Mucosa of gallbladder (tissue), 1 donor: ENCODE measurements at regions not wholly inside any gene's neighbourhood (a gene's known extent, or its start where the extent isn't known, plus 50 kb on each side); places are given as distances from the start of the nearest gene placed in this dataset.
"Not testable (repeated sequence)": the region's sequence is repeated elsewhere in the genome, so short reads cannot be mapped to it uniquely, and the experiment has no call there.

Source experiments
- DNase-seq: peaks from one replicate; pipeline ENCODE4 v3.0.0-alpha.2; 2020; ENCODE audit warnings: low spot score
- donor health status: DM: no; HTN: no; CAD: no.

- not testable (repeated sequence) for DNase-seq
Measured at GRCh38 chr13:46466074-46466473, 79.0 kb upstream of the RUBCNL start.

- DNase-seq = no peak
Measured at GRCh38 chr13:46463719-46464118, 76.7 kb upstream of the RUBCNL start.

GRCh38 chr13:46460223-46460622 is 73.2 kb upstream of the RUBCNL start:
- not testable (repeated sequence) for DNase-seq

- not testable (repeated sequence) for DNase-seq
Measured at GRCh38 chr13:46457255-46457654, 70.2 kb upstream of the RUBCNL start.

GRCh38 chr13:46455924-46456323 is 68.9 kb upstream of the RUBCNL start:
- DNase-seq = not testable (repeated sequence)

- DNase-seq = not testable (repeated sequence)
Measured at GRCh38 chr13:46451145-46451544, 64.1 kb upstream of the RUBCNL start.

GRCh38 chr13:46449949-46450348 is 62.9 kb upstream of the RUBCNL start:
- not testable (repeated sequence) for DNase-seq

GRCh38 chr13:46448148-46448547 is 61.1 kb upstream of the RUBCNL start:
- DNase-seq = not testable (repeated sequence)

- DNase-seq = not testable (repeated sequence)
Measured at GRCh38 chr13:46437808-46438404, 50.9 kb upstream of the RUBCNL start.
